ENCODE measurements at regions not wholly inside any gene's neighbourhood (a gene's known extent, or its start where the extent isn't known, plus 50 kb on each side); places are given as distances from the start of the nearest gene placed in this dataset.
"Not testable (repeated sequence)": the region's sequence is repeated elsewhere in the genome, so short reads cannot be mapped to it uniquely, and the experiment has no call there.

GRCh38 chr15:24311692-24312091 is 363.9 kb upstream of the NPAP1 start:
- WGBS: 87% methylated on average over 3 of the region's 3 CpGs
- H3K27ac ChIP-seq; H3K9me3 ChIP-seq; H3K4me1 ChIP-seq (replicated peaks); H3K4me3 ChIP-seq; H3K36me3 ChIP-seq; intact Hi-C loops (cut with DNase I); H3K27me3 ChIP-seq (replicated peaks; ENCODE audit: insufficient read depth); DNase-seq (ENCODE audit: low spot score): not testable (repeated sequence)

- H3K27me3 ChIP-seq (replicated peaks; ENCODE audit: insufficient read depth); intact Hi-C loops (cut with DNase I); H3K4me1 ChIP-seq (replicated peaks); H3K36me3 ChIP-seq; DNase-seq (ENCODE audit: low spot score); H3K9me3 ChIP-seq; H3K27ac ChIP-seq; H3K4me3 ChIP-seq: not testable (repeated sequence)
- 79% methylated on average over 3 of the region's 3 CpGs for WGBS
Measured at GRCh38 chr15:24316326-24316725, 359.2 kb upstream of the NPAP1 start.

- H3K36me3 ChIP-seq: no peaks in the 10 kb centered on the region
- no peak overlapping the region for H3K4me3 ChIP-seq
- no peak overlapping the region for H3K27ac ChIP-seq
- no peak for TF ChIP-seq POLR2AphosphoS5 (IDR thresholded peaks at IDR 0.05)
- no peak for TF ChIP-seq POLR2A (IDR thresholded peaks at IDR 0.05)
- no peak for TF ChIP-seq CTCF (IDR thresholded peaks at IDR 0.05)
- H3K27me3 ChIP-seq (replicated peaks; ENCODE audit: insufficient read depth): no peaks in the 10 kb centered on the region
- DNase-seq (ENCODE audit: low spot score): no peak
- intact Hi-C loops (cut with DNase I): no loop called here
- no peaks in the 10 kb centered on the region for H3K4me1 ChIP-seq (replicated peaks)
- H3K9me3 ChIP-seq: no peaks in the 10 kb centered on the region
Measured at GRCh38 chr15:24318981-24319380, 356.6 kb upstream of the NPAP1 start.

- H3K4me3 ChIP-seq; DNase-seq (ENCODE audit: low spot score); H3K36me3 ChIP-seq; H3K9me3 ChIP-seq; intact Hi-C loops (cut with DNase I); H3K27me3 ChIP-seq (replicated peaks; ENCODE audit: insufficient read depth); H3K4me1 ChIP-seq (replicated peaks); H3K27ac ChIP-seq: not testable (repeated sequence)
- WGBS: 42% methylated on average over 4 of the region's 5 CpGs
Measured at GRCh38 chr15:24324096-24324495, 351.5 kb upstream of the NPAP1 start.

- DNase-seq (ENCODE audit: low spot score); H3K27ac ChIP-seq; H3K27me3 ChIP-seq (replicated peaks; ENCODE audit: insufficient read depth): not testable (repeated sequence)
Measured at GRCh38 chr15:24326513-24326912, 349.1 kb upstream of the NPAP1 start.

GRCh38 chr15:24331964-24332363 is 343.6 kb upstream of the NPAP1 start:
- H3K36me3 ChIP-seq; H3K27ac ChIP-seq; DNase-seq (ENCODE audit: low spot score); H3K4me1 ChIP-seq (replicated peaks); H3K4me3 ChIP-seq; H3K9me3 ChIP-seq; H3K27me3 ChIP-seq (replicated peaks; ENCODE audit: insufficient read depth); intact Hi-C loops (cut with DNase I): not testable (repeated sequence)
- WGBS: 82% methylated on average over 9 of the region's 9 CpGs

More at GRCh38 chr15:24326513-24326912, 349.1 kb upstream of the NPAP1 start:
- H3K4me3 ChIP-seq; H3K36me3 ChIP-seq; H3K4me1 ChIP-seq (replicated peaks); H3K9me3 ChIP-seq; intact Hi-C loops (cut with DNase I): not testable (repeated sequence)
- WGBS: 54% methylated on average over 1 of the region's 1 CpG

- H3K9me3 ChIP-seq; DNase-seq (ENCODE audit: low spot score); H3K27ac ChIP-seq; H3K27me3 ChIP-seq (replicated peaks; ENCODE audit: insufficient read depth); H3K4me1 ChIP-seq (replicated peaks); H3K36me3 ChIP-seq; H3K4me3 ChIP-seq; intact Hi-C loops (cut with DNase I): not testable (repeated sequence)
- WGBS: 99% methylated on average over 8 of the region's 8 CpGs
Measured at GRCh38 chr15:24341876-24342275, 333.7 kb upstream of the NPAP1 start.

- H3K4me3 ChIP-seq; H3K27me3 ChIP-seq (replicated peaks; ENCODE audit: insufficient read depth); DNase-seq (ENCODE audit: low spot score); H3K9me3 ChIP-seq; H3K27ac ChIP-seq; intact Hi-C loops (cut with DNase I); H3K4me1 ChIP-seq (replicated peaks); H3K36me3 ChIP-seq: not testable (repeated sequence)
- 70% methylated on average over 6 of the region's 6 CpGs for WGBS
Measured at GRCh38 chr15:24352777-24353176, 322.8 kb upstream of the NPAP1 start.

GRCh38 chr15:24381103-24381502 is 294.5 kb upstream of the NPAP1 start:
- H3K9me3 ChIP-seq; H3K4me1 ChIP-seq (replicated peaks); H3K27me3 ChIP-seq (replicated peaks; ENCODE audit: insufficient read depth); H3K36me3 ChIP-seq; H3K27ac ChIP-seq; intact Hi-C loops (cut with DNase I); DNase-seq (ENCODE audit: low spot score); H3K4me3 ChIP-seq: not testable (repeated sequence)
- 71% methylated on average over 3 of the region's 3 CpGs for WGBS

GRCh38 chr15:24385258-24385657 is 290.3 kb upstream of the NPAP1 start:
- DNase-seq (ENCODE audit: low spot score); H3K36me3 ChIP-seq; H3K4me1 ChIP-seq (replicated peaks); H3K9me3 ChIP-seq; H3K27ac ChIP-seq; H3K4me3 ChIP-seq; intact Hi-C loops (cut with DNase I); H3K27me3 ChIP-seq (replicated peaks; ENCODE audit: insufficient read depth): not testable (repeated sequence)
- WGBS: 49% methylated on average over 2 of the region's 2 CpGs

All from prostate gland (tissue), 2 donors.